ENCODE measurements at regions not wholly inside any gene's neighbourhood (a gene's known extent, or its start where the extent isn't known, plus 50 kb on each side); places are given as distances from the start of the nearest gene placed in this dataset.
"Not testable (repeated sequence)": the region's sequence is repeated elsewhere in the genome, so short reads cannot be mapped to it uniquely, and the experiment has no call there.

GRCh38 chr7:106713452-106713851 is 52.5 kb upstream of the CCDC71L start:
- H3K27ac ChIP-seq (ENCODE audit: insufficient read depth, low read length, poor library complexity, severe bottlenecking) = not testable (repeated sequence)

GRCh38 chr7:106714590-106715442 is 53.9 kb upstream of the CCDC71L start:
- H3K27ac ChIP-seq (ENCODE audit: insufficient read depth, low read length, poor library complexity, severe bottlenecking); H3K9me3 ChIP-seq (ENCODE audit: control insufficient read depth in 2 of 2, low read length in 2 of 2); H3K4me3 Mint-ChIP-seq; DNase-seq; H3K4me3 ChIP-seq (ENCODE audit: low read depth, low read length); H3K27me3 Mint-ChIP-seq; H3K36me3 Mint-ChIP-seq; H3K27me3 ChIP-seq (ENCODE audit: control insufficient read depth, insufficient read depth, low read length); ATAC-seq (ENCODE audit: low read depth in 2 of 2); H3K36me3 ChIP-seq (ENCODE audit: control insufficient read depth, insufficient read depth, low read length): not testable (repeated sequence)
- peaks cover 7 to 14% (median 10%) of the 10 kb centered on the region in 4 donors for H3K4me1 Mint-ChIP-seq
- peak overlapping the region in 1 of 3 donors; percentile 9 for H3K27ac Mint-ChIP-seq
- H3K9me3 Mint-ChIP-seq = peaks cover 0 to 11% (median 4%) of the 10 kb centered on the region in 7 donors
- H3K4me1 ChIP-seq (ENCODE audit: control insufficient read depth, insufficient read depth, low read length, poor library complexity, severe bottlenecking) = peaks cover 23% of the 10 kb centered on the region

More at GRCh38 chr7:106713452-106713851, 52.5 kb upstream of the CCDC71L start:
- not testable (repeated sequence) for H3K27me3 ChIP-seq (ENCODE audit: control insufficient read depth, insufficient read depth, low read length); H3K36me3 ChIP-seq (ENCODE audit: control insufficient read depth, insufficient read depth, low read length); DNase-seq; H3K27me3 Mint-ChIP-seq; H3K4me3 ChIP-seq (ENCODE audit: low read depth, low read length); H3K4me1 Mint-ChIP-seq; H3K27ac Mint-ChIP-seq; H3K36me3 Mint-ChIP-seq; H3K4me3 Mint-ChIP-seq; ATAC-seq (ENCODE audit: low read depth in 2 of 2); H3K9me3 ChIP-seq (ENCODE audit: control insufficient read depth in 2 of 2, low read length in 2 of 2)
- peaks cover 0 to 11% (median 3%) of the 10 kb centered on the region in 7 donors for H3K9me3 Mint-ChIP-seq
- peaks cover 17% of the 10 kb centered on the region for H3K4me1 ChIP-seq (ENCODE audit: control insufficient read depth, insufficient read depth, low read length, poor library complexity, severe bottlenecking)

GRCh38 chr7:106715730-106716129 is 54.8 kb upstream of the CCDC71L start:
- ATAC-seq (ENCODE audit: low read depth in 2 of 2) (no peak), DNase-seq (no peak)
- Histone ChIP-seq H3K4me1 (ENCODE audit: control insufficient read depth, insufficient read depth, low read length, poor library complexity, severe bottlenecking) (peaks cover 23% of the 10 kb centered on the region), H3K9me3 (ENCODE audit: control insufficient read depth in 2 of 2, low read length in 2 of 2) (no peaks in the 10 kb centered on the region), H3K4me3 (ENCODE audit: low read depth, low read length) (no peak overlapping the region), H3K27ac (ENCODE audit: insufficient read depth, low read length, poor library complexity, severe bottlenecking) (no peak overlapping the region), H3K27me3 (ENCODE audit: control insufficient read depth, insufficient read depth, low read length) (no peaks in the 10 kb centered on the region), H3K36me3 (ENCODE audit: control insufficient read depth, insufficient read depth, low read length) (no peaks in the 10 kb centered on the region)
- Mint-ChIP-seq H3K9me3 (peaks cover 0 to 11% (median 4%) of the 10 kb centered on the region in 7 donors), H3K4me3 (no peak overlapping the region), H3K27ac (no peak overlapping the region), H3K27me3 (no peaks in the 10 kb centered on the region), H3K4me1 (peaks cover 10 to 15% (median 13%) of the 10 kb centered on the region in 4 donors), H3K36me3 (no peaks in the 10 kb centered on the region)

GRCh38 chr7:106717254-106717954 is 56.4 kb upstream of the CCDC71L start:
- Histone ChIP-seq H3K27me3 (ENCODE audit: control insufficient read depth, insufficient read depth, low read length) (no peaks in the 10 kb centered on the region), H3K27ac (ENCODE audit: insufficient read depth, low read length, poor library complexity, severe bottlenecking) (peak overlapping the region; percentile 66), H3K9me3 (ENCODE audit: control insufficient read depth in 2 of 2, low read length in 2 of 2) (no peaks in the 10 kb centered on the region), H3K4me1 (ENCODE audit: control insufficient read depth, insufficient read depth, low read length, poor library complexity, severe bottlenecking) (peaks cover 23% of the 10 kb centered on the region), H3K36me3 (ENCODE audit: control insufficient read depth, insufficient read depth, low read length) (no peaks in the 10 kb centered on the region), H3K4me3 (ENCODE audit: low read depth, low read length) (peak overlapping the region; percentile 27)
- Mint-ChIP-seq H3K36me3 (no peaks in the 10 kb centered on the region), H3K27me3 (peaks cover 1% of the 10 kb centered on the region), H3K9me3 (peaks cover 0 to 8% (median 5%) of the 10 kb centered on the region in 7 donors), H3K4me1 (peaks cover 6 to 18% (median 15%) of the 10 kb centered on the region in 4 donors), H3K4me3 (no peak overlapping the region), H3K27ac (no peak overlapping the region)
- ATAC-seq (ENCODE audit: low read depth in 2 of 2) = no peak
- no peak for DNase-seq

GRCh38 chr7:106717955-106718871 is 57.3 kb upstream of the CCDC71L start:
- no peak overlapping the region for H3K4me3 Mint-ChIP-seq
- ATAC-seq (ENCODE audit: low read depth in 2 of 2) = peak; percentile 98 to 100
- H3K27me3 Mint-ChIP-seq = peaks cover 4% of the 10 kb centered on the region
- no peaks in the 10 kb centered on the region for H3K36me3 Mint-ChIP-seq
- H3K4me1 Mint-ChIP-seq = peaks cover 6 to 19% (median 15%) of the 10 kb centered on the region in 4 donors
- H3K27ac Mint-ChIP-seq = no peak overlapping the region
- Histone ChIP-seq H3K4me3 (ENCODE audit: low read depth, low read length) (peak overlapping the region; percentile 27), H3K4me1 (ENCODE audit: control insufficient read depth, insufficient read depth, low read length, poor library complexity, severe bottlenecking) (peaks cover 23% of the 10 kb centered on the region), H3K36me3 (ENCODE audit: control insufficient read depth, insufficient read depth, low read length) (no peaks in the 10 kb centered on the region), H3K9me3 (ENCODE audit: control insufficient read depth in 2 of 2, low read length in 2 of 2) (no peaks in the 10 kb centered on the region), H3K27me3 (ENCODE audit: control insufficient read depth, insufficient read depth, low read length) (no peaks in the 10 kb centered on the region), H3K27ac (ENCODE audit: insufficient read depth, low read length, poor library complexity, severe bottlenecking) (peak overlapping the region; percentile 66)
- peaks cover 0 to 8% (median 4%) of the 10 kb centered on the region in 7 donors for H3K9me3 Mint-ChIP-seq
- DNase-seq = peak; percentile 29 to 90 (median 65)

GRCh38 chr7:106720641-106721040 is 59.7 kb upstream of the CCDC71L start:
- Histone ChIP-seq H3K4me1 (ENCODE audit: control insufficient read depth, insufficient read depth, low read length, poor library complexity, severe bottlenecking) (peaks cover 23% of the 10 kb centered on the region), H3K27me3 (ENCODE audit: control insufficient read depth, insufficient read depth, low read length) (no peaks in the 10 kb centered on the region), H3K36me3 (ENCODE audit: control insufficient read depth, insufficient read depth, low read length) (no peaks in the 10 kb centered on the region), H3K27ac (ENCODE audit: insufficient read depth, low read length, poor library complexity, severe bottlenecking) (no peak overlapping the region), H3K4me3 (ENCODE audit: low read depth, low read length) (no peak overlapping the region), H3K9me3 (ENCODE audit: control insufficient read depth in 2 of 2, low read length in 2 of 2) (no peaks in the 10 kb centered on the region)
- Mint-ChIP-seq H3K36me3 (no peaks in the 10 kb centered on the region), H3K9me3 (peaks cover 0 to 8% (median 0%) of the 10 kb centered on the region in 7 donors), H3K27ac (no peak overlapping the region), H3K4me1 (peaks cover 6 to 21% (median 12%) of the 10 kb centered on the region in 4 donors), H3K4me3 (no peak overlapping the region), H3K27me3 (peaks cover 8% of the 10 kb centered on the region)
- ATAC-seq (ENCODE audit: low read depth in 2 of 2) (no peak), DNase-seq (no peak)

All from CD4-positive, CD25-positive, alpha-beta regulatory T cell (primary cell).